Chondrocyte (in vitro differentiated cells): ENCODE measurements at regions not wholly inside any gene's neighbourhood (a gene's known extent, or its start where the extent isn't known, plus 50 kb on each side); places are given as distances from the start of the nearest gene placed in this dataset.

Source experiments
- DNase-seq: peaks from one replicate; pipeline ENCODE4 v3.0.0; 2021; ENCODE audit warnings: mixed read lengths, low spot score
- H3K27ac Mint-ChIP-seq: one replicate; pipeline ENCODE4 v1.8.0; 2021; ENCODE audit warnings: mild to moderate bottlenecking, moderate library complexity, mixed read lengths; ENCODE audit not compliant: unreplicated experiment
- H3K27me3 Mint-ChIP-seq: 2 replicates; pipeline ENCODE4 v1.8.0; 2021; ENCODE audit warnings: low read depth, mixed read lengths
- H3K36me3 Mint-ChIP-seq: 2 replicates; pipeline ENCODE4 v1.8.0; 2021; ENCODE audit warnings: low read depth, mixed read lengths
- H3K4me1 Mint-ChIP-seq: 2 replicates; pipeline ENCODE4 v1.8.0; 2021; ENCODE audit warnings: low read depth, mild to moderate bottlenecking, mixed read lengths
- H3K4me3 Mint-ChIP-seq: one replicate; pipeline ENCODE4 v1.8.0; 2021; ENCODE audit warnings: mild to moderate bottlenecking, moderate library complexity, mixed read lengths; ENCODE audit not compliant: unreplicated experiment
- H3K9me3 Mint-ChIP-seq: 2 replicates; pipeline ENCODE4 v1.8.0; 2021; ENCODE audit warnings: low read depth, mixed read lengths
- CTCF ChIP-seq: fragments of 200-600 bp; sonication (generic); IDR thresholded peaks from 2 replicates; pipeline ENCODE4 v1.5.0; 2021; ENCODE audit warnings: antibody characterized with exemption, mild to moderate bottlenecking, moderate library complexity

- Mint-ChIP-seq H3K27ac (no peak overlapping the region), H3K4me3 (no peak overlapping the region), H3K4me1 (no peaks in the 10 kb centered on the region), H3K9me3 (no peaks in the 10 kb centered on the region), H3K36me3 (no peaks in the 10 kb centered on the region), H3K27me3 (peaks cover 10% of the 10 kb centered on the region)
- DNase-seq, result no peak
- TF ChIP-seq CTCF, result no peak
Measured at GRCh38 chr14:38794677-38795076, 308.4 kb downstream of the SEC23A start.

DNA sequence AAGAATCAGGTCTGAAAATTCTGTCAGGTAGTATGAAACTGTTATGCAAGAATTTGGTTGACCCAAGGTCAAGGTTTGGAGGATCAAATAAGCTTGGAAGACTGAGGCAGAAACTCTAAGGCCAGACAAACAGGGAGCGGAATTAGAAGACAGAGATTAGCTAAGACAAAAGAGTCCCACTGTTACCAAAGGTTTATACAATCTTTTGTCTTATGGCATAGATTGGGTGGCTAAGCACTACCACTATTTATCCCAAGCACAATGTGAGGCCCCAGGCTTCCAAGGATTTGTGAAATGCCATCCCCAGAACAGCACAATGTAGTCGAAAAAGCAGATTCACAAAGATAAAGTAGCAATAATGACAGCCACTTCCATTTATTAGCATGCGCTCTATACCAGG, 311.2 kb downstream of the SEC23A start:
- no peaks in the 10 kb centered on the region for H3K9me3 Mint-ChIP-seq
- no peaks in the 10 kb centered on the region for H3K36me3 Mint-ChIP-seq
- H3K4me1 Mint-ChIP-seq, result no peaks in the 10 kb centered on the region
- peaks cover 10% of the 10 kb centered on the region for H3K27me3 Mint-ChIP-seq
- H3K4me3 Mint-ChIP-seq, result no peak overlapping the region
- no peak for DNase-seq
- TF ChIP-seq CTCF, result no peak
- no peak overlapping the region for H3K27ac Mint-ChIP-seq

DNA sequence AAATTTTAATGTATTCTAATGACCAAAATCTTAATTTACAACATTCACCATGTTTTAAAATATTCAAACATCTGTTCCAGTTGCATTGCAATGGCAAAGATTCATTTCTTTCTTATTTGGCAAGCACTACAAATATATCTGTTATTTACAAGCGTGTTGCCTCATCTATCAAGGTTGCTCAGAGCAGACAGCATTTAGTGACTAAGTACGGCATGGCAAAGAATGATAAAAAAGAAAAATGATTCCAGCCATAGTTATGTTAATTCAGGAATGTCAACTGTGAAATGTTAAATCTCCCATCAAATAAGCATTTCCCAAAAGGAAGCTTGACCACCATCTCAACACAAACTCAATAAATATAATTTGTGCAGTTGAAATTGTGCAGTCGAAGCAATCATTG, 312.1 kb downstream of the SEC23A start:
- Mint-ChIP-seq H3K27ac (no peak overlapping the region), H3K36me3 (no peaks in the 10 kb centered on the region), H3K4me1 (no peaks in the 10 kb centered on the region), H3K4me3 (no peak overlapping the region), H3K27me3 (peaks cover 10% of the 10 kb centered on the region), H3K9me3 (no peaks in the 10 kb centered on the region)
- no peak for DNase-seq
- no peak for TF ChIP-seq CTCF

GRCh38 chr14:38789805-38790204, 313.2 kb downstream of the SEC23A start:
- H3K27ac Mint-ChIP-seq, result no peak overlapping the region
- H3K4me1 Mint-ChIP-seq, result no peaks in the 10 kb centered on the region
- H3K36me3 Mint-ChIP-seq, result no peaks in the 10 kb centered on the region
- H3K9me3 Mint-ChIP-seq, result no peaks in the 10 kb centered on the region
- no peak for TF ChIP-seq CTCF
- DNase-seq, result no peak
- peaks cover 10% of the 10 kb centered on the region for H3K27me3 Mint-ChIP-seq
- H3K4me3 Mint-ChIP-seq, result no peak overlapping the region

- Mint-ChIP-seq H3K27me3 (peaks cover 4% of the 10 kb centered on the region), H3K4me1 (no peaks in the 10 kb centered on the region)
Measured at GRCh38 chr14:38788060-38788459, 315.0 kb downstream of the SEC23A start.

More at GRCh38 chr14:38788060-38788459, 315.0 kb downstream of the SEC23A start:
- Mint-ChIP-seq H3K27ac (no peak overlapping the region), H3K9me3 (no peaks in the 10 kb centered on the region), H3K4me3 (no peak overlapping the region), H3K36me3 (no peaks in the 10 kb centered on the region)
- no peak for TF ChIP-seq CTCF
- no peak for DNase-seq
